Activated T-helper 1 cell treated with anti-CD3 and anti-CD28 coated beads, Interleukin-12 subunit alpha, Interleukin-12 subunit beta, Interleukin-2, Interleukin-4 antibody, amounts not matched to agents 30 ng/mL and 10 ng/mL and 1 ng/mL, durations not matched to agents 14 hours and 24 hours and 36 hours (primary cell): ENCODE measurements at regions not wholly inside any gene's neighbourhood (a gene's known extent, or its start where the extent isn't known, plus 50 kb on each side); places are given as distances from the start of the nearest gene placed in this dataset.
"Not testable (repeated sequence)": the region's sequence is repeated elsewhere in the genome, so short reads cannot be mapped to it uniquely, and the experiment has no call there.

Source experiments
- DNase-seq: peaks from one replicate; pipeline ENCODE4 v3.0.0; 2021; ENCODE audit warnings: low spot score
- H3K27ac Mint-ChIP-seq: one replicate; pipeline ENCODE4 v1.8.0; 2021; ENCODE audit warnings: mild to moderate bottlenecking, mixed read lengths
- H3K27me3 Mint-ChIP-seq: one replicate; pipeline ENCODE4 v1.8.0; 2022; ENCODE audit warnings: mild to moderate bottlenecking, moderate library complexity, mixed read lengths; ENCODE audit not compliant: insufficient read depth
- H3K36me3 Mint-ChIP-seq: one replicate; pipeline ENCODE4 v1.8.0; 2021; ENCODE audit warnings: low read depth, mixed read lengths
- H3K4me1 Mint-ChIP-seq: one replicate; pipeline ENCODE4 v1.8.0; 2021; ENCODE audit warnings: low read depth, mixed read lengths
- H3K4me3 Mint-ChIP-seq: one replicate; pipeline ENCODE4 v1.8.0; 2021; ENCODE audit warnings: mild to moderate bottlenecking, moderate library complexity, mixed read lengths
- H3K9me3 Mint-ChIP-seq: one replicate; pipeline ENCODE4 v1.8.0; 2021; ENCODE audit warnings: mixed read lengths
- intact Hi-C: fragments of 100-400 bp; cut with micrococcal nuclease; formaldehyde crosslinking; loops from one replicate; pipeline ENCODE4 v1.15.1; 2024

GRCh38 chr5:90051756-90052155 lies 357.8 kb downstream of the CETN3 start:
- H3K4me3 Mint-ChIP-seq: no peak overlapping the region
- H3K9me3 Mint-ChIP-seq: no peaks in the 10 kb centered on the region
- no peak for DNase-seq
- H3K27me3 Mint-ChIP-seq: no peaks in the 10 kb centered on the region
- H3K4me1 Mint-ChIP-seq: no peaks in the 10 kb centered on the region
- no peak overlapping the region for H3K27ac Mint-ChIP-seq
- intact Hi-C loops: no loop called here
- H3K36me3 Mint-ChIP-seq: no peaks in the 10 kb centered on the region

DNA sequence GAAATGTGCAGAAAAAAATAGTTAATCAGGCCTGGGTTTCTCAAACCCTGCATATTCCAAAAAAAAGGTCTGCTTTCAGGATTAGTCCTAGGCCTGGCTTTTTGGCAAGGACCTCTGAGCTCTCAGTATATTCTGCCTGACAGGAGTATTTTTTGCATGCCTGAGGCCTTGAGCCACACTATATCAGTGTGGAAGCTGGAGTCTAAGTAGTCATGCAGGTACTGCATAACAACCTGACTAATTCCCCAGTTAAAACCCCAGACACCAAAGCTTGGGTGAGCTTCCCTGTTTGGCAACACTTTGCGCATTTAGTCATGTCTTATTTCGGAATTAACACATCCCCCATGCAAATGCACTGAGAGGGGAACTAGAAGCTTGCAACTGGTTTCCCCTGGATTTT lies 359.5 kb downstream of the CETN3 start:
- intact Hi-C loops: no loop called here
- Mint-ChIP-seq H3K4me1 (no peaks in the 10 kb centered on the region), H3K27me3 (no peaks in the 10 kb centered on the region), H3K36me3 (no peaks in the 10 kb centered on the region), H3K27ac (no peak overlapping the region), H3K4me3 (no peak overlapping the region), H3K9me3 (no peaks in the 10 kb centered on the region)
- no peak for DNase-seq

DNA sequence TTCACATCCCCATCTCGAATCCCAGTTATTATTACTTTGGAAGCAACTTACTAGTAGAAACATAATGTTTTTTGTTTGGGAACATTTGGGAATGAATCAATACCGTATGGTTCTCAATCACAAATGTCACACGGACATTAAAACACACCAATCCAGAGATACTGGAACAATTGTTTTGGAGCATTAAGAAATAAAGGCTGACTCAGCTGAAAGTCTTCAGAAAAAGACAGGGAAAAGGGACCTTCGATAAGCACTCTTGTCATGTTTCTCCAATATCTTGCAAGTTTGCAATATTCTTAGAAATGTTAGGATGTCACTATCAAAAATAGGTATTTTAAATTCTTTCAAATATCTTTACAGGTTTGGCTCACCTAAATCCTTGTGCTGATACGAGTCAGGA lies 362.4 kb downstream of the CETN3 start:
- Mint-ChIP-seq H3K4me3 (no peak overlapping the region), H3K4me1 (no peaks in the 10 kb centered on the region), H3K27ac (no peak overlapping the region), H3K36me3 (no peaks in the 10 kb centered on the region), H3K27me3 (no peaks in the 10 kb centered on the region), H3K9me3 (no peaks in the 10 kb centered on the region)
- no peak for DNase-seq
- intact Hi-C loops: no loop called here

GRCh38 chr5:90040082-90040481 lies 369.5 kb downstream of the CETN3 start:
- H3K4me1 Mint-ChIP-seq, DNase-seq, H3K36me3 Mint-ChIP-seq, H3K27me3 Mint-ChIP-seq, intact Hi-C loops, H3K4me3 Mint-ChIP-seq, H3K27ac Mint-ChIP-seq, H3K9me3 Mint-ChIP-seq: not testable (repeated sequence)

DNA sequence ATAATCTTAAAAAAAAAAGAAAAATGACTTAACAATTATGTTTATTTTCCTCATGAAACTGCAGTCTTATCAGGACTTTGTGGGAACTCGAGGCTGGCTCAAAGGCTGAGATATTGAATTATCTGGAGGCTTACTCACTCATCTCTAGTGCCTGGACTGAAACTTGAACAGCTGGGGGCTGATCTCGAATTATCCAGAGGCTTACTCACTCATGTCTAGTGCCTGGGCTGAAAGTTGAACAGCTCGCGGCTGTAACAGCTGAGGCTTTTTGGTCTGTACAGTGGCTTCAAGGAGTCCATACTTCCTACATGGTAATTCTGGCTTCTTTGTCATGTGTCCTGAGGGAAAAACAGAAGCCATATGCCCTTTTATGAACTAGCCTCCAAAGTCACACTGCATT lies 371.9 kb downstream of the CETN3 start:
- Mint-ChIP-seq H3K4me3 (no peak overlapping the region), H3K4me1 (no peaks in the 10 kb centered on the region), H3K27me3 (no peaks in the 10 kb centered on the region), H3K36me3 (no peaks in the 10 kb centered on the region), H3K27ac (no peak overlapping the region), H3K9me3 (peaks cover 16% of the 10 kb centered on the region)
- intact Hi-C loops: no loop called here
- no peak for DNase-seq

- no peaks in the 10 kb centered on the region for H3K36me3 Mint-ChIP-seq
- no peaks in the 10 kb centered on the region for H3K27me3 Mint-ChIP-seq
- H3K4me1 Mint-ChIP-seq: no peaks in the 10 kb centered on the region
- DNase-seq: no peak
- H3K4me3 Mint-ChIP-seq: no peak overlapping the region
- H3K9me3 Mint-ChIP-seq: no peaks in the 10 kb centered on the region
- intact Hi-C loops: no loop called here
- no peak overlapping the region for H3K27ac Mint-ChIP-seq
These were observed 386.9 kb downstream of the CETN3 start for GRCh38 chr5:90022711-90023053.

GRCh38 chr5:90022002-90022710 lies 387.4 kb downstream of the CETN3 start:
- Mint-ChIP-seq H3K4me1 (no peaks in the 10 kb centered on the region), H3K4me3 (no peak overlapping the region), H3K9me3 (no peaks in the 10 kb centered on the region), H3K27me3 (no peaks in the 10 kb centered on the region), H3K36me3 (no peaks in the 10 kb centered on the region), H3K27ac (no peak overlapping the region)
- intact Hi-C loops: no loop called here
- DNase-seq: no peak

DNA sequence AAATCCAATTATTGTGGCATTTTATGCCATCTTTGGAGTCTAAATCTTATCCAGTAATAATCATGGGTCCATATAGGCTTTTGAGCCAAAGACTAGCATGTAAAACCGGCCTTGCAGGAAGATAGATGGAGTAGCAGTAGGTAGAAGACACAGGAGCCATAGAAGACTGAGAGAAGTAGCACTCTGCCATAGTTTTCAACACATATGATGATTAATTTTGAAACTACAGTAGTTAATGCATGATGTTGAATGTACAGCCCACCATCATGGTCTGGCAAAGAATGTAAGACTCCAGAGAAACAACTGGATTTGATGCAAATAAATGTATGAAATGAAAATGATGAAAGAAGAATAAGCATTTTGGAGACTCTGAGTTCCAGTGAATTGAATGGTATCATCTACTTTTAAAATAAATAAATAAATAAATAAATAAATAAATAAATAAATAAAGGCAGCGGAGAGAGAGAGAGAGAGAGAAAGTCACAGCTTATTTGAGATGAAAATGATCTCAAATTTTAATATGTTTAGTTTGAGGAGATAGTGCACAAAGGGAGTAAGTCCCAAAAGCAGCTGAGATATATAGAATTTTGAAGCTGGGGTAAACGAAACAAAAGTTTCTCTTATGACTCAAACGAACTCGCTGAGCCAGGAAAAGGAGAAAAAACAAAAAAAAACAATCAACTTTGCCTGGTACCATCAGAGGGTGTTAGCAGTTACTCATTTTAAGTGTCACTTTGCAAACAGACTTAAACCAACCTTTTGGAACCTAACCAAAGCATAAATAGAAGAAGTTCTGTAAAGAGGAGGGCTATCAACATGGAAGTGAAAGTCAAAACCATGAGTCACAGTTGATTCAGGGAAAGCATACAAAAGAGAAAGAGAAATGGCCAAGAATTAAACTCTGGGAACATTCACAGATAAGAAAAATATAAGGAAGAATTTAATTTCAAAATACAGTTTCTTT lies 388.7 kb downstream of the CETN3 start:
- no peaks in the 10 kb centered on the region for H3K4me1 Mint-ChIP-seq
- no peak for DNase-seq
- H3K9me3 Mint-ChIP-seq: no peaks in the 10 kb centered on the region
- H3K27ac Mint-ChIP-seq: no peak overlapping the region
- no peaks in the 10 kb centered on the region for H3K36me3 Mint-ChIP-seq
- intact Hi-C loops: no loop called here
- H3K27me3 Mint-ChIP-seq: no peaks in the 10 kb centered on the region
- H3K4me3 Mint-ChIP-seq: no peak overlapping the region

DNA sequence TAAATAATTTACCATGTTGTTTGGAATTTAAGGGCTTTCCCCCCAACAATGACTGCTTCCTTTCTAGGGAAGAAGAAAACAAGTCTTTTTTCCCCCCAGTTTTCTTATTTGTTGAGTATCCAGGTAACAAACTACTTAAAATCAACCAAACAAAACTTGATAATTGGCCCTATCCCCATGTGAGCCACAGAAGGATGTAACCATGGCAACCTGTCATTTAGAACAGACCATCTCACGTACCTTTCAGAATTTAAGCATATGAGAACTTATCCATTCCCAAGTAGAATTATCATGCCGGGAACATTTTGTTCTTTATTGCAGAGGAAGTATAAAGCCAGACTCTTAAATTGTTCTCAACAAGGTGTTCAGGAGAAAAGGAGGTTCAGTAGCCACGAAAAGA lies 392.3 kb downstream of the CETN3 start:
- no peaks in the 10 kb centered on the region for H3K9me3 Mint-ChIP-seq
- no peak for DNase-seq

GRCh38 chr5:90015584-90016018 lies 394.0 kb downstream of the CETN3 start:
- no peaks in the 10 kb centered on the region for H3K36me3 Mint-ChIP-seq
- H3K27me3 Mint-ChIP-seq: no peaks in the 10 kb centered on the region
- H3K4me3 Mint-ChIP-seq: no peak overlapping the region
- H3K4me1 Mint-ChIP-seq: no peaks in the 10 kb centered on the region
- no peak overlapping the region for H3K27ac Mint-ChIP-seq
- no peak for DNase-seq
- H3K9me3 Mint-ChIP-seq: no peaks in the 10 kb centered on the region
- intact Hi-C loops: no loop called here

More for the DNA sequence above, 392.3 kb downstream of the CETN3 start:
- Mint-ChIP-seq H3K27ac (no peak overlapping the region), H3K27me3 (no peaks in the 10 kb centered on the region), H3K4me1 (no peaks in the 10 kb centered on the region), H3K4me3 (no peak overlapping the region), H3K36me3 (no peaks in the 10 kb centered on the region)
- intact Hi-C loops: no loop called here

DNA sequence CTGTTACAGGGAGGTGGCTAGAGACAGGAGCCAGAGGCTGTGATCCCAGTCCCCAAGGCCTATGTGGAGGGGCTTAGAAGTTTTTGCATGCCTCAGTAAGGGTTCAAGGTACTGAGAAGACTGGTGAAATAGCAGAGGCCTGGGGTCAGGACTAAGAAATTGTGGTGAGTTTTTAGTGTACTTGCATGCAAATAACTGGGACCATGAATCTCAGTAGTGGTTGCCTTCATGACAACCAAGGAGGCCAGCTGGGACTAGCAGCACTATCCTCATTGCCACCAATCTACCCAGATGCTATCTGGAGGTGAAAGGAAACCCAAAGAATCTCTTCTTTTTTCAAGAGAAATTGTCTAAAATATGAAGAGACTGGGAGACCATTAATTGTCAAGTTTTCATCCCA lies 395.1 kb downstream of the CETN3 start:
- no peak overlapping the region for H3K27ac Mint-ChIP-seq
- no peaks in the 10 kb centered on the region for H3K36me3 Mint-ChIP-seq
- DNase-seq: no peak
- no peaks in the 10 kb centered on the region for H3K4me1 Mint-ChIP-seq
- intact Hi-C loops: no loop called here
- no peaks in the 10 kb centered on the region for H3K9me3 Mint-ChIP-seq
- no peak overlapping the region for H3K4me3 Mint-ChIP-seq
- H3K27me3 Mint-ChIP-seq: no peaks in the 10 kb centered on the region

GRCh38 chr5:90000351-90000750 lies 409.2 kb downstream of the CETN3 start:
- no peak overlapping the region for H3K4me3 Mint-ChIP-seq
- no peaks in the 10 kb centered on the region for H3K36me3 Mint-ChIP-seq
- DNase-seq: no peak
- peaks cover 4% of the 10 kb centered on the region for H3K9me3 Mint-ChIP-seq
- H3K27ac Mint-ChIP-seq: no peak overlapping the region
- H3K27me3 Mint-ChIP-seq: no peaks in the 10 kb centered on the region
- no peaks in the 10 kb centered on the region for H3K4me1 Mint-ChIP-seq
- intact Hi-C loops: no loop called here

- Mint-ChIP-seq H3K36me3 (no peaks in the 10 kb centered on the region), H3K4me3 (no peak overlapping the region), H3K27me3 (no peaks in the 10 kb centered on the region), H3K9me3 (peaks cover 4% of the 10 kb centered on the region), H3K27ac (no peak overlapping the region), H3K4me1 (no peaks in the 10 kb centered on the region)
- intact Hi-C loops: no loop called here
- no peak for DNase-seq
These were observed 410.8 kb downstream of the CETN3 start for GRCh38 chr5:89998519-89999305.
